ENCODE measurements at regions not wholly inside any gene's neighbourhood (a gene's known extent, or its start where the extent isn't known, plus 50 kb on each side); places are given as distances from the start of the nearest gene placed in this dataset.

DNA sequence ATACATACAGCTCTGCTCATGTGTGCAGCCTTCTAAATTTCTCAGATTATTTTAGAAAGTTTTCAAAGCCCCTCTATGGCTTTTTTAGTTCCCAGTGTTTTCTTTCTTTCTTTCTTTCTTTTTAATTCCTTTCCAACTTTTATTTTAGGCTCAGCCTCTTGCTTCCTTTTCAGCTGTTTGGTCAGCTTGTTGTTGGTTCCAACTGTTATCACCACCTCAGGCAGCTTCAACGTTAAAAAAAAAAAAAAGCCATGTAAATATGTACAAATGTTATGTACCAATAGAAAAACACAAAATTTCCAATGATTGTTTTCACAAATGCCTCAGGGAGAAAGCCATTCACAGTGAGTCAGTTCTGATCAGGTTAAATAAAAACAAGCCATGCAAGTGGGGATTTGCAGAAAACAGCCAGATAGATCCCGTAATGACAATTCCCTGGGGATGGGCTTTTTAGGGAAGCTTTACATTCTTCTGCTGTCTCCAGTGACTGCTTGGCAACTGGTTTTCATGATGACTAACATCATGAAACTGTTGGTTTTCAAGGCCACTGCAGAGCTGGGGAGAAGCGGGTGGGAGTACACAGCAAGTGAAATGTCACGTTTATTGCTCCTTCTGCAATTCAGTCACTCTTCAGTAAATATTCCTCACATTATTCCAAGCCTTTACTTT is 908.4 kb downstream of the EPHA3 start:
- no peaks in the 10 kb centered on the region for H3K36me3 ChIP-seq
- H3K27ac ChIP-seq, result peak overlapping the region in 1 of 3 donors; percentile 7
- no peak for TF ChIP-seq POLR2A (IDR thresholded peaks at IDR 0.05)
- TF ChIP-seq, protein P1, sequence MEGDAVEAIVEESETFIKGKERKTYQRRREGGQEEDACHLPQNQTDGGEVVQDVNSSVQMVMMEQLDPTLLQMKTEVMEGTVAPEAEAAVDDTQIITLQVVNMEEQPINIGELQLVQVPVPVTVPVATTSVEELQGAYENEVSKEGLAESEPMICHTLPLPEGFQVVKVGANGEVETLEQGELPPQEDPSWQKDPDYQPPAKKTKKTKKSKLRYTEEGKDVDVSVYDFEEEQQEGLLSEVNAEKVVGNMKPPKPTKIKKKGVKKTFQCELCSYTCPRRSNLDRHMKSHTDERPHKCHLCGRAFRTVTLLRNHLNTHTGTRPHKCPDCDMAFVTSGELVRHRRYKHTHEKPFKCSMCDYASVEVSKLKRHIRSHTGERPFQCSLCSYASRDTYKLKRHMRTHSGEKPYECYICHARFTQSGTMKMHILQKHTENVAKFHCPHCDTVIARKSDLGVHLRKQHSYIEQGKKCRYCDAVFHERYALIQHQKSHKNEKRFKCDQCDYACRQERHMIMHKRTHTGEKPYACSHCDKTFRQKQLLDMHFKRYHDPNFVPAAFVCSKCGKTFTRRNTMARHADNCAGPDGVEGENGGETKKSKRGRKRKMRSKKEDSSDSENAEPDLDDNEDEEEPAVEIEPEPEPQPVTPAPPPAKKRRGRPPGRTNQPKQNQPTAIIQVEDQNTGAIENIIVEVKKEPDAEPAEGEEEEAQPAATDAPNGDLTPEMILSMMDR (IDR thresholded peaks at IDR 0.05), result no peak
- intact Hi-C loops (cut with DNase I), result no loop called here
- no peak for DNase-seq
- H3K9me3 ChIP-seq, result no peaks in the 10 kb centered on the region
- H3K27me3 ChIP-seq, result no peaks in the 10 kb centered on the region
- H3K4me3 ChIP-seq (replicated peaks in 1 of 3), result no peak overlapping the region
- H3K4me1 ChIP-seq, result peaks cover 0 to 6% of the 10 kb centered on the region in 2 donors
- WGBS, 2 donors, result 45 to 57% methylated on average over 4 of the region's 4 CpGs

DNA sequence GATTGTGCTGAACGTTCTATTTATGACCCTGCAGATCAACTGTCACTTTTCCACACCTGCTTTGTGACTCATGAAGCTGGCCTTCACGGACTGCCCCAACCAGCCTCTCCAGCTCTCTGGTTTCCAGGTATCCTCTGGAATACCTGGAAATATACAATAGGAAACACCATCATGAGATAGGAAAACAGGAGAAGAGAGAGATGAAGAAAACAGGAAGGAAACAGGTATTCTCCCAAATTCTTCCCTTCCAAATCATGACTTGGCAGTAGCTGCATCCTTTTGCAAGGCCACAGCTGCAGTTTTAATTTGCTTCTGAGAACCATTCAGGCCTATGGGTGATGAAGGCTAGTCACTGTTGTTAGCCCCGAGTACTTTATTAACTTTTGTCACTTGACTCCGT is 909.1 kb downstream of the EPHA3 start:
- 77 to 83% methylated on average over 4 of the region's 4 CpGs for WGBS, 2 donors
- no peak for DNase-seq
- Histone ChIP-seq H3K4me1 (peaks cover 0 to 6% of the 10 kb centered on the region in 2 donors), H3K4me3 (replicated peaks in 1 of 3) (no peak overlapping the region), H3K27ac (no peak overlapping the region), H3K27me3 (no peaks in the 10 kb centered on the region), H3K9me3 (no peaks in the 10 kb centered on the region), H3K36me3 (no peaks in the 10 kb centered on the region)
- intact Hi-C loops (cut with DNase I), result no loop called here
- TF ChIP-seq, protein P1 (IDR thresholded peaks at IDR 0.05), result no peak
- no peak for TF ChIP-seq POLR2A (IDR thresholded peaks at IDR 0.05)

DNA sequence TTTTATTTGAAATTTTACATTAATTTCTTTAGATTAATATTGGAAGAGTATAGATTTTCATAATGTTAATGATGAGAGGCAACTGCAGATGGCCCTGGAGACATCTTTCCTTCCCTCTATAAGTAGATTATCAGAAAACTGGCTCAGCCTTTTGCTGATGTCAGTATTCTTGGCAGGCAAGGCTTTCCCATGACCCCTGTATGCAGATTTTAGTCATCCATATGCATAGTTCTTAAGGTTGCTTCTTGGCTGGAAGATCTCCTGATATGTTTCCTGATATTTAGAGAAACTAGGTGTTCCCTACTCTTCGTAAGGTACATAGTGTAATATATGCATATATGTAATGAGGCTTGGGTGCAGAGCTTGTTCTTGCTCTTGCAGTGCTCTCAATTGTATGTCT is 911.4 kb downstream of the EPHA3 start:
- H3K27me3 ChIP-seq, result no peaks in the 10 kb centered on the region
- intact Hi-C loops (cut with DNase I), result no loop called here
- H3K4me3 ChIP-seq (replicated peaks in 1 of 3), result no peak overlapping the region
- H3K9me3 ChIP-seq, result no peaks in the 10 kb centered on the region
- 94 to 96% methylated on average over 1 of the region's 1 CpG for WGBS, 2 donors
- TF ChIP-seq, protein P1 (IDR thresholded peaks at IDR 0.05), result no peak
- no peak for TF ChIP-seq POLR2A (IDR thresholded peaks at IDR 0.05)
- H3K36me3 ChIP-seq, result no peaks in the 10 kb centered on the region
- peaks cover 0 to 6% of the 10 kb centered on the region in 2 donors for H3K4me1 ChIP-seq
- H3K27ac ChIP-seq, result no peak overlapping the region
- DNase-seq, result no peak

DNA sequence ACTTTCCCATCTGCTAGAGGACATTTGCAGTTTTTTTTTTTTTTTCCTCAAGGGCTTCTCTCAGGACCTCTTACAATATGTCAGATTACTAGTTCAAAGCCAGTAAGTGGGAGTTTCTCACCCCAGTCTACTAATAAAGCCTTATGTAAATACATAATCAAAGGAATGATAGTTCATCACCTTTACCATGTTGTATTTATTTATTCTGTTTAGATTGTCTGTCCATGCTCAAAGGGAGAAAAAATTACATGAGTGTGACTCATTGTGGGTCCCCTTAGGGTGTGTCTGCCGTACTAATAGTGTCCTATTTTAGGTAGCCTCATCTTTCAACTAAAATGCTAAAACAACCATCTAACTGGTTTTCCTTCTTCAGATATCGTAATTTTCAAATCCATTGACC is 917.6 kb downstream of the EPHA3 start:
- intact Hi-C loops (cut with DNase I), result no loop called here
- H3K36me3 ChIP-seq, result no peaks in the 10 kb centered on the region
- H3K4me3 ChIP-seq (replicated peaks in 1 of 3), result no peak overlapping the region
- H3K27me3 ChIP-seq, result no peaks in the 10 kb centered on the region
- H3K4me1 ChIP-seq, result no peaks in the 10 kb centered on the region
- TF ChIP-seq POLR2A (IDR thresholded peaks at IDR 0.05), result no peak
- TF ChIP-seq, protein P1 (IDR thresholded peaks at IDR 0.05), result no peak
- no peaks in the 10 kb centered on the region for H3K9me3 ChIP-seq
- DNase-seq, result no peak
- WGBS, 2 donors, result 82 to 84% methylated on average over 2 of the region's 2 CpGs
- H3K27ac ChIP-seq, result no peak overlapping the region

DNA sequence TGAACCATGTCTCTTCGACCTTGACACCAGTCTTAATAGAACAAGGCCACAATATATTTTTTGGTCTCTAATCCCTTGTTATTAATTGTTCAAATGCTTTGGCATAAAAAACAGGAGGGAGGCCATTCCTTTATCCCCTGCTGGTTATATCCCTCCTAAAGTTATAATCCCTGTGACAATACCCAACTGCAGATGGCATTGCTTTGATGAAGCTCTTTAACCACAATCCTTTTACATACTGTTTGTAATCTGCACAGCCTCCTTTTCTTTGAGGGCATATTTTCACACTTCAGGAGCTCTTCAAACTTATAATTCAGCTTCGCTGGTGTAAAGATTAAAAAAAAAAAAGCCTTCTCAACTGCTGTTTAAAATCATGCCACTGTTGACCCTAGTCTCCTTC is 919.0 kb downstream of the EPHA3 start:
- H3K4me1 ChIP-seq, result no peaks in the 10 kb centered on the region
- TF ChIP-seq, protein P1 (IDR thresholded peaks at IDR 0.05), result no peak
- TF ChIP-seq POLR2A (IDR thresholded peaks at IDR 0.05), result no peak
- no peaks in the 10 kb centered on the region for H3K27me3 ChIP-seq
- no peak overlapping the region for H3K27ac ChIP-seq
- no peaks in the 10 kb centered on the region for H3K9me3 ChIP-seq
- no peak overlapping the region for H3K4me3 ChIP-seq (replicated peaks in 1 of 3)
- WGBS, 2 donors, result 77 to 81% methylated on average over 2 of the region's 2 CpGs
- intact Hi-C loops (cut with DNase I), result no loop called here
- no peak for DNase-seq
- H3K36me3 ChIP-seq, result no peaks in the 10 kb centered on the region
